NCI-H146 (cell line): ENCODE measurements at regions not wholly inside any gene's neighbourhood (a gene's known extent, or its start where the extent isn't known, plus 50 kb on each side); places are given as distances from the start of the nearest gene placed in this dataset.

Source experiments
- DNase-seq: peaks from one replicate; lab custom pipeline; 2025; lab: John Stamatoyannopoulos, UW

- DNase-seq = peak; percentile 57
Measured at GRCh38 chr12:58481811-58482210, 438.5 kb downstream of the LRIG3 start.

GRCh38 chr12:58487255-58487654 is 433.0 kb downstream of the LRIG3 start:
- peak; percentile 10 for DNase-seq

- DNase-seq = no peak
Measured at GRCh38 chr12:58487678-58488161, 432.6 kb downstream of the LRIG3 start.

- DNase-seq = no peak
Measured at GRCh38 chr12:58489394-58489793, 430.9 kb downstream of the LRIG3 start.

- DNase-seq = no peak
Measured at GRCh38 chr12:58491306-58491705, 429.0 kb downstream of the LRIG3 start.

- no peak for DNase-seq
Measured at GRCh38 chr12:58496411-58497190, 423.7 kb downstream of the LRIG3 start.

- DNase-seq = peak; percentile 73
Measured at GRCh38 chr12:58500399-58500798, 419.9 kb downstream of the LRIG3 start.

GRCh38 chr12:58502226-58502625 is 418.1 kb downstream of the LRIG3 start:
- DNase-seq = peak; percentile 99

GRCh38 chr12:58502841-58503240 is 417.5 kb downstream of the LRIG3 start:
- peak; percentile 61 for DNase-seq

- DNase-seq = peak; percentile 54
Measured at GRCh38 chr12:58503731-58504130, 416.6 kb downstream of the LRIG3 start.

GRCh38 chr12:58504143-58504938 is 416.0 kb downstream of the LRIG3 start:
- peak; percentile 98 for DNase-seq

- no peak for DNase-seq
Measured at GRCh38 chr12:58509116-58509885, 411.0 kb downstream of the LRIG3 start.

- DNase-seq = no peak
Measured at GRCh38 chr12:58513301-58513834, 406.9 kb downstream of the LRIG3 start.

GRCh38 chr12:58513852-58514251 is 406.5 kb downstream of the LRIG3 start:
- no peak for DNase-seq

- DNase-seq = no peak
Measured at GRCh38 chr12:58519839-58520238, 400.5 kb downstream of the LRIG3 start.

- DNase-seq = no peak
Measured at GRCh38 chr12:58521152-58521551, 399.2 kb downstream of the LRIG3 start.

GRCh38 chr12:58521796-58522195 is 398.5 kb downstream of the LRIG3 start:
- DNase-seq = no peak

- no peak for DNase-seq
Measured at GRCh38 chr12:58523360-58523759, 396.9 kb downstream of the LRIG3 start.

- no peak for DNase-seq
Measured at GRCh38 chr12:58528271-58528670, 392.0 kb downstream of the LRIG3 start.

- no peak for DNase-seq
Measured at GRCh38 chr12:58529114-58529665, 391.1 kb downstream of the LRIG3 start.

GRCh38 chr12:58529897-58530741 is 390.2 kb downstream of the LRIG3 start:
- DNase-seq = peak; percentile 12
